GM21619 (cell line): ENCODE measurements at regions not wholly inside any gene's neighbourhood (a gene's known extent, or its start where the extent isn't known, plus 50 kb on each side); places are given as distances from the start of the nearest gene placed in this dataset.
"Not testable (repeated sequence)": the region's sequence is repeated elsewhere in the genome, so short reads cannot be mapped to it uniquely, and the experiment has no call there.

ENCODE experiments used
- ATAC-seq: cut with Tn5 transposase; IDR thresholded peaks from one replicate; pipeline ENCODE4 v1.9.1; 2021; ENCODE audit not compliant: unreplicated experiment

DNA sequence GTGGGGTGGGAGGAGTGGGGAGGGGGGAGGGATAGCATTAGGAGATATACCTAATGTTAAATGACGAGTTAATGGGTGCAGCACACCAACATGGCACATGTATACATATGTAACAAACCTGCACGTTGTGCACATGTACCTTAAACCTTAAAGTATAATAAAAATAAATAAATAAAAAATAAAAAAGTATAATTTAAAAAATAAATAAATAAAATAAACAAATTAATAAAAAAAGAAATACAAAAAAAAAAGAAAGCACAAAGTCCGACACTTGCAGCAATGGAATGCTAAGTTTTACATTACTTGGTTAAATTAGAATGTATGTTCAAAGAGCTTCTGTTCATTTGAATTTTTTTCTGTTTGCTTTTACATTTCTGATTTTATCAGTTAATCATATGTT is 236.5 kb upstream of the POGK start:
- not testable (repeated sequence) for ATAC-seq

DNA sequence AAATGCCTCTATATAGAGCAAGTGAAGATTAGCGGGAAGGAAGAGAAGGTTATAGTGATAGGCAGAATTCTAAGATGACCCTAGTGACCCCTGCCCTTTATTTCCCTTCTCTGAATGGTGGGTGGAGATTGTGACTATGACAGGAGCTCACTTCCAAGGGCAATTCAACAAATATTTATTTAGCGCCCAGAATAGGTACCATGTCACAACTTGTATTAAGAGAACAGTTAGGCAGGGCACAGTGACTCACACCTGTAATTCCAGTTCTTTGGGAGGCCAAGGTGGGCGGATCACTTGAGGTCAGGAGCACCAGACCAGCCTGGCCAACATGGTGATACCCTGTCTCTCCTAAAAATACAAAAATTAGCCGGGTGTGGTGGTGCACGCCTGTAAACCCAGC is 236.0 kb upstream of the POGK start:
- no peak for ATAC-seq

GRCh38 chr1:166605137-166605536 is 234.1 kb upstream of the POGK start:
- ATAC-seq, result no peak

- no peak for ATAC-seq
Measured at GRCh38 chr1:166612886-166613285, 226.4 kb upstream of the POGK start.

DNA sequence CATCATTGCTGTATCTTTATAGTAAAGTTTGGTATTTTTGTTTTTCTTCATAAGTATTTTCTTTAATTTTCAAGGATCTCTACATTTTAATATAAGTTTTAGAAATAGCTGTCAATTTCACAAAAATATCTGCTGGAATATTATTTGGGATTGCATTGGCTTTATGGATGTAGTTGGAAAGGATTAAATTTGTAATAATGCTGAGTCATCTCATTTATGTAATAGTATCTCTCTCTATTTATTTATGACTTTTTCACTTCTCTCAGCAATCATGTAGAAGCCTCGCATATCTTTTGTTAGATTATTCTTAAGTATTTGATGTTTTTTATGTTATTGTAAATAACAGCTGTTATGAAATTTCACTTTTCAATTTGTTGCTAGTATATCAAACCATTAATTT is 223.1 kb upstream of the POGK start:
- no peak for ATAC-seq

GRCh38 chr1:166626711-166627110 is 212.6 kb upstream of the POGK start:
- ATAC-seq, result no peak

GRCh38 chr1:166627558-166627957 is 211.7 kb upstream of the POGK start:
- no peak for ATAC-seq

- no peak for ATAC-seq
Measured at GRCh38 chr1:166628259-166628658, 211.0 kb upstream of the POGK start.

DNA sequence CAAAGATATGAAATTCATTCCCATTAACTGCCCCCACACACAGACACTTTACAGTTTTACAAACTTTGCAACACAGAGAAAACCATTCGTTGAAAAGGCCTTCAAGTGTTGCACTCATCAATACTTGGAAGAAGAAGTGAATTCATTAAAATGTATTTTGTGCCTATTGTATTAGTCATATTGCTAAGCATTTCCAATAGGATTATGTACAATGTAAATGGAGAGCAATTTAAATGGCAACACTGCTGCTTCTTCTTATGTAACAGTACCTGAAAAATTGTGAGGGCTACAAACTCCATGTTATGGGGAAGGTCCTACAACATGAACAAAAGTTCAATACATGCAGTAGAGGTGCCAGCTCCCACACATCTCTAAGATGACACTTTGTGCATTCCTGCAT is 209.3 kb upstream of the POGK start:
- ATAC-seq, result no peak

DNA sequence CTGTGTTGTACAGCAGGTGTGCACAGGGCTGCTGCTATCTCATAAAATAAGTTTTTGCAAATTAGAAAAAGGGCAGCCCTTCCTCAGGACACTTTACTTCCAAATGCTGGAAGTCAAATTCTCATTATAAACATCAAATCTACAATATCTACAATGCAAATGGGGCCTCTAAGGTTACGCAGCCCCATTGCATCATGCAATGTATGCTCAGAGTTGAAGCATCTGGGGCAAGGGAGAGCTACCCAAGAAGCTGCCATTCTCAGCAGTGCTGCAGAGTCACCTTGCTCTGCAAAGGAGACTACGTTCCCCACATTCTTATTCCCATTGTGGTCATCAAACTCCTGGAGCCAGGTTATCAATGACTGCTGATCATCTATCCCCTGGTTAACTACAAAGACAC is 208.9 kb upstream of the POGK start:
- ATAC-seq, result no peak

DNA sequence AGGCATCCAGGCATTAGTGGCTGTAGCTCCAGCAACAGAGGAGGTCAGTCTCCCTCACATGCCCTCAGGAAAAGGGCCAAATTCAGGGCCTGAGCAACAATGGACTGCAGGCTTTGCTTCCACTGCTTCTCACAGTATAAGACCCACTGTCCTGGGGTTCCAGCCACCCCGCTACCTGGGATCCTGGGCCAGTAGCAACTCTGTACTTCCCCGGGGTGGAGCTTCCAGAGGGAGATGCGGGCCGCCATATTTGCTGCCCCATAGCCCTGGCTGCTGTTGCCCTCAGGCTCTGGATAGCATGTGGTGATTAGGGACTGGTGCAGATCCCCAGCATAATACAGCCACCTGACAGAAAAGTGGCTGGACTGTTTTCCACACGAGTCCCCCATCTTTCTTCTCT is 201.1 kb upstream of the POGK start:
- no peak for ATAC-seq

- ATAC-seq, result not testable (repeated sequence)
Measured at GRCh38 chr1:166657228-166657627, 182.0 kb upstream of the POGK start.

GRCh38 chr1:166666790-166667189 is 172.5 kb upstream of the POGK start:
- ATAC-seq, result not testable (repeated sequence)

DNA sequence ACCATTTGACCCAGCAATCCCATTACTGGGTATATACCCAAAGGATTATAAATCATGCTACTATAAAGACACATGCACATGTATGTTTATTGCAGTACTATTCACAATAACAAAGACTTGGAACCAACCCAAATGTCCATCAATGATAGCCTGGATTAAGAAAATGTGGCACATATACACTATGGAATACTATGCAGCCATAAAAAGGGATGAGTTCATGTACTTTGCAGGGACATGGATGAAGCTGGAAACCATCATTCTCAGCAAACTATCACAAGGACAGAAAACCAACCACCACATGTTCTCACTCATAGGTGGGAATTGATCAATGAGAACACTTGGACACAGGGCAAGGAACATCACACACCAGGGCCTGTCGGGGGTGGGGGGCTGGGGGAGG is 171.7 kb upstream of the POGK start:
- not testable (repeated sequence) for ATAC-seq

GRCh38 chr1:166671627-166672026 is 167.6 kb upstream of the POGK start:
- no peak for ATAC-seq

DNA sequence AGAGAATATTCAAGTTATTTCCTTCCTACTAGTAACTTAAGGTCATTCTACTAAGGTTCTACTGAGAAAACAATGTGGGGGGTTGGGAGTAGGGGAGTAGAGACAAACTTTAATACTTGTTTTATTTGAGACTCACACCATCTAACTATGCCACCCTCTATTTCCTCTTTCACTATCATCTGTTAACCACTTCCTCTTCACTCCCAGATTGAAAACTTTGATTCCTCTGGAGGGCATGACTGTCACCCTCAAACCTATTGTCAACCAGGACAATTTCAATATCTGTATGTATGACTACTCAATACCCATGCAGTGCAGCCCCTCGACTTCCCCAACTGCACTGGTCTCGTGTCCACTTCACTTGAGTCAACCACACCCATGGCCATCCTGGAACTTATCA is 165.6 kb upstream of the POGK start:
- ATAC-seq, result no peak

- ATAC-seq, result no peak
Measured at GRCh38 chr1:166675213-166675612, 164.1 kb upstream of the POGK start.

DNA sequence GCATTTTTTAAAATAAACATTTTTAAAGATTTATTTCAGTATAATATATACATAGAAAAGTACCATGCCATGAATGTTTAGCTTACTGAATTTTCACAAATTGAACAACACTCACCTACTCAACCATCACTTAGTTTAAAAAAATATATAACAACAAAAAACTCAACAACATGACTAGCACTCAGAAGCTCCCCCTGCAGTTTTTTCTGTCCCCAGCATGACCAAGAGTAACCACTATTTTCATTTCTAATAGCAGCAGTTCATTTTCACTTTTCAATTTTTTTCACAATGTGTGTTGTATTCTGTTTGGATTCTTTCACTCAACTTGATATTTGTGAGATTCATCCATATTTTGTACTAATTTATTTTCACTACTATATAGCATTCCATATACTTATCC is 162.3 kb upstream of the POGK start:
- no peak for ATAC-seq

GRCh38 chr1:166679369-166679768 is 159.9 kb upstream of the POGK start:
- no peak for ATAC-seq

- ATAC-seq, result no peak
Measured at GRCh38 chr1:166682588-166682987, 156.7 kb upstream of the POGK start.

DNA sequence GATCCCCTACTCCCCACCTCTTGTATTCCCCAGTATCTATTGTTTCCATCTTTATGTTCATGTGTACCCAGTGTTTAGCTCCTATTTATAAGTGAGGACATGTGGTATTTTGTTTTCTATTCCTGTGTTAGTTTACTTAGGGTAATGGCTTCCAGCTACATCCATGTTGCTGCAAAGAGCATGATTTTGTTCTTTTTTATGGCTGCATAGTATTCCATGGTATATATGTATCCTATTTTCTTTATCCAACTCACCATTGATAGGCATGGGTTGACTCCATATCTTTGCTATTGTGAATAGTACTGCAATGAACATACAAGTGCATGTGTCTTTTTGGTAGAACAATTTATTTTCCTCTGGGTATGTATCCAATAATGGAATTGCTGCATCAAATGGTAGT is 154.6 kb upstream of the POGK start:
- ATAC-seq, result not testable (repeated sequence)

GRCh38 chr1:166685200-166685599 is 154.1 kb upstream of the POGK start:
- ATAC-seq, result no peak

DNA sequence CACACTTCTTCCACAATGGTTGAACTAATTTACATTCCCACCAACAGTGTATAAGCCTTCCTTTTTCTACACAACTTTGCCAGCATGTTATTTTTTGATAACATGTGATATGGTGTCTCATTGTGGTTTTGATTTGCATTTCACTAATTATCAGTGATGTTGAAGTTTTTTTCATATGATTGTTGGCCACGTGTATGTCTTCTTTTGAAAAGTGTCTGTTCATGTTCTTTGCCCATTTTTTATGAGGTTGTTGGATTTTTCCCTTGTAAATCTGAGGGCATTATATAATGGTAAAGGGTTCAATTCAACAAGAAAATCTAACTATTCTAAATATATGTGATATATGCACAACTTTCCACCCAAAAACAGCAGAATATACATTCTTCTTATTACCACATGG is 153.4 kb upstream of the POGK start:
- ATAC-seq, result not testable (repeated sequence)

GRCh38 chr1:166690596-166690995 is 148.7 kb upstream of the POGK start:
- ATAC-seq, result not testable (repeated sequence)
